GM12878 (cell line): ENCODE measurements at regions not wholly inside any gene's neighbourhood (a gene's known extent, or its start where the extent isn't known, plus 50 kb on each side); places are given as distances from the start of the nearest gene placed in this dataset.

Experiments
- ATAC-seq: fragments of 200-7000 bp; cut with Tn5 transposase; 3 replicates; pipeline ENCODE4 v1.9.1; 2020; ENCODE audit warnings: mild to moderate bottlenecking, moderate library complexity
- BruUV-seq: library from RNA; stranded (reverse); fragments of 400-500 nt; replicated peaks from 2 replicates; lab custom pipeline; 2021; lab: Mats Ljungman, UMichigan
- CTCF ChIA-PET: fragments of 300-600 bp; sonication (Branson Sonifier 250); formaldehyde crosslinking; extraction: SDS; loops from one replicate; lab custom pipeline; 2021; ENCODE audit warnings: inconsistent platforms; lab: Yijun Ruan, JAX
- POLR2A ChIA-PET: fragments of 350-600 bp; formaldehyde crosslinking; extraction: SDS; loops from one replicate; lab custom pipeline; 2021; ENCODE audit warnings: inconsistent platforms; lab: Charles Lee
- RAD21 ChIA-PET: fragments of 300-600 bp; sonication (Branson Sonifier 250); formaldehyde crosslinking; loops from one replicate; lab custom pipeline; 2023; ENCODE audit warnings: antibody characterized with exemption; ENCODE audit not compliant: unreplicated experiment; lab: Charles Lee
- SMC1A ChIA-PET: fragments of 300-600 bp; sonication (Branson Sonifier 250); formaldehyde crosslinking; loops from one replicate; lab custom pipeline; 2023; ENCODE audit not compliant: unreplicated experiment, uncharacterized antibody; lab: Charles Lee
- DNase-seq: peaks from one replicate; pipeline ENCODE4 v3.0.0-alpha.2; 2011; ENCODE audit warnings: low read depth, low spot score
- FAIRE-seq: peaks from 3 replicates; lab custom pipeline; 2011; peaks lifted over from hg19 to GRCh38; lab: Jason Lieb, UNC
- H2AFZ ChIP-seq: 2 replicates; pipeline ENCODE4 v1.6.0; 2011; ENCODE audit warnings: low read depth, low read length, control low read depth; ENCODE audit not compliant: control insufficient read depth
- H3K27ac ChIP-seq: 2 replicates; pipeline ENCODE4 v1.5.1; 2011; ENCODE audit warnings: control low read depth; ENCODE audit not compliant: control insufficient read depth, insufficient read depth
- H3K27me3 ChIP-seq, 2 experiments: replicated peaks in 1 of 2; 2 replicates each; pipeline versions ENCODE4 v1.6.0 to v1.6.1; 2011; ENCODE audit warnings: low read length in 1 of 2; ENCODE audit not compliant: control insufficient read depth in 2 of 2, insufficient read depth in 2 of 2
- H3K36me3 ChIP-seq, 2 experiments: 2 replicates each; pipeline ENCODE4 v1.5.1; 2011; ENCODE audit warnings: low read length in 1 of 2; ENCODE audit not compliant: control insufficient read depth in 2 of 2, insufficient read depth in 2 of 2
- H3K4me1 ChIP-seq: 2 replicates; pipeline ENCODE4 v1.6.1; 2011; ENCODE audit warnings: mild to moderate bottlenecking, low read length, moderate library complexity, mixed read lengths; ENCODE audit not compliant: control insufficient read depth, insufficient read depth
- H3K4me2 ChIP-seq: 2 replicates; pipeline ENCODE4 v1.6.0; 2011; ENCODE audit warnings: control low read depth; ENCODE audit not compliant: control insufficient read depth, insufficient read depth
- H3K4me3 ChIP-seq: fragments of 200-600 bp; sonication (generic); 2 replicates; pipeline ENCODE4 v1.5.1; 2016
- H3K79me2 ChIP-seq: 2 replicates; pipeline ENCODE4 v1.6.0; 2011; ENCODE audit warnings: low read length; ENCODE audit not compliant: control insufficient read depth, insufficient read depth
- H3K9ac ChIP-seq: 2 replicates; pipeline ENCODE4 v1.8.0; 2011; ENCODE audit warnings: low read length, control low read depth, mixed read lengths; ENCODE audit not compliant: control insufficient read depth, insufficient read depth
- H3K9me3 ChIP-seq: replicated peaks from 3 replicates; pipeline ENCODE4 v1.5.1; 2011; ENCODE audit warnings: mild to moderate bottlenecking, low read length; ENCODE audit not compliant: control insufficient read depth, insufficient read depth
- H4K20me1 ChIP-seq: 2 replicates; pipeline ENCODE4 v1.6.0; 2011; ENCODE audit not compliant: control insufficient read depth, insufficient read depth
- BMI1 ChIP-seq: fragments of 450-650 bp; IDR thresholded peaks from 2 replicates; pipeline ENCODE4 v1.6.1; 2016; ENCODE audit warnings: mild to moderate bottlenecking, moderate library complexity, borderline replicate concordance
- CHD4 ChIP-seq: fragments of 200-600 bp; sonication (generic); IDR thresholded peaks from 2 replicates; pipeline ENCODE4 v1.6.1; 2016; ENCODE audit warnings: mild to moderate bottlenecking
- MYB ChIP-seq: fragments of 150-350 bp; IDR thresholded peaks from 2 replicates; pipeline ENCODE4 v1.6.1; 2014; ENCODE audit warnings: mild to moderate bottlenecking, low read depth, low read length, borderline replicate concordance
- SMAD1 ChIP-seq: fragments of 450-650 bp; IDR thresholded peaks from 2 replicates; pipeline ENCODE4 v1.6.1; 2018; ENCODE audit warnings: mild to moderate bottlenecking, low read depth; ENCODE audit not compliant: partially characterized antibody
- SMARCA5 ChIP-seq: fragments of 450-650 bp; IDR thresholded peaks from 2 replicates; pipeline ENCODE4 v1.6.1; 2017; ENCODE audit warnings: mild to moderate bottlenecking
- ZNF622 ChIP-seq: fragments of 450-650 bp; IDR thresholded peaks from 2 replicates; pipeline ENCODE4 v1.6.1; 2017; ENCODE audit warnings: mild to moderate bottlenecking, inconsistent platforms
- WGBS: methylation state at CpG from one replicate; pipeline ENCODE4 v1.1.6; 2016; ENCODE audit warnings: low lambda C conversion rate; ENCODE audit not compliant: insufficient replicate concordance, insufficient coverage; ENCODE audit errors: missing lambda C conversion rate; 5-methylcytosine and 5-hydroxymethylcytosine counted together
- in situ Hi-C: fragments of 300-500 bp; cut with MboI; formaldehyde crosslinking; loops from 9 replicates; pipeline ENCODE4 v1.14.3; 2018; ENCODE audit warnings: mixed read lengths
- intact Hi-C: fragments of 100-400 bp; cut with micrococcal nuclease; formaldehyde crosslinking; loops from one replicate; pipeline ENCODE4 v1.14.2; 2022; ENCODE audit not compliant: unreplicated experiment
- TF ChIP-seq, protein P1 (sequence below): fragments of 450-650 bp; IDR thresholded peaks from 2 replicates; pipeline ENCODE4 v1.6.1; 2017; ENCODE audit warnings: antibody characterized with exemption, mild to moderate bottlenecking, moderate library complexity

- Histone ChIP-seq H3K4me1 (no peaks in the 10 kb centered on the region), H3K9ac (no peak overlapping the region), H3K36me3 (no peaks in the 10 kb centered on the region), H3K4me3 (no peak overlapping the region), H3K27me3 (no peaks in the 10 kb centered on the region), H3K4me2 (no peak overlapping the region), H4K20me1 (no peaks in the 10 kb centered on the region), H3K9me3 (peaks cover 2% of the 10 kb centered on the region), H3K27ac (no peak overlapping the region), H2AFZ (no peak overlapping the region), H3K79me2 (no peaks in the 10 kb centered on the region)
- ChIA-PET CTCF (no interaction called here), POLR2A (no interaction called here), SMC1A (no interaction called here), RAD21 (no interaction called here)
- ATAC-seq (no peak), DNase-seq (no peak), FAIRE-seq (no peak)
- intact Hi-C loops = no loop called here
- in situ Hi-C loops = no loop called here
- no TSS peak for BruUV-seq
- no peak for TF ChIP-seq BMI1
- no peak for TF ChIP-seq SMAD1
- TF ChIP-seq ZNF622 = no peak
- TF ChIP-seq SMARCA5 = no peak
- TF ChIP-seq MYB = no peak
- no peak for TF ChIP-seq CHD4
- TF ChIP-seq, protein P1, sequence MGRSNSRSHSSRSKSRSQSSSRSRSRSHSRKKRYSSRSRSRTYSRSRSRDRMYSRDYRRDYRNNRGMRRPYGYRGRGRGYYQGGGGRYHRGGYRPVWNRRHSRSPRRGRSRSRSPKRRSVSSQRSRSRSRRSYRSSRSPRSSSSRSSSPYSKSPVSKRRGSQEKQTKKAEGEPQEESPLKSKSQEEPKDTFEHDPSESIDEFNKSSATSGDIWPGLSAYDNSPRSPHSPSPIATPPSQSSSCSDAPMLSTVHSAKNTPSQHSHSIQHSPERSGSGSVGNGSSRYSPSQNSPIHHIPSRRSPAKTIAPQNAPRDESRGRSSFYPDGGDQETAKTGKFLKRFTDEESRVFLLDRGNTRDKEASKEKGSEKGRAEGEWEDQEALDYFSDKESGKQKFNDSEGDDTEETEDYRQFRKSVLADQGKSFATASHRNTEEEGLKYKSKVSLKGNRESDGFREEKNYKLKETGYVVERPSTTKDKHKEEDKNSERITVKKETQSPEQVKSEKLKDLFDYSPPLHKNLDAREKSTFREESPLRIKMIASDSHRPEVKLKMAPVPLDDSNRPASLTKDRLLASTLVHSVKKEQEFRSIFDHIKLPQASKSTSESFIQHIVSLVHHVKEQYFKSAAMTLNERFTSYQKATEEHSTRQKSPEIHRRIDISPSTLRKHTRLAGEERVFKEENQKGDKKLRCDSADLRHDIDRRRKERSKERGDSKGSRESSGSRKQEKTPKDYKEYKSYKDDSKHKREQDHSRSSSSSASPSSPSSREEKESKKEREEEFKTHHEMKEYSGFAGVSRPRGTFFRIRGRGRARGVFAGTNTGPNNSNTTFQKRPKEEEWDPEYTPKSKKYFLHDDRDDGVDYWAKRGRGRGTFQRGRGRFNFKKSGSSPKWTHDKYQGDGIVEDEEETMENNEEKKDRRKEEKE = no peak
- WGBS = 89% methylated on average over 2 of the region's 2 CpGs
These were observed 120.2 kb upstream of the CDK6 start for GRCh38 chr7:92956575-92956974.
